ENCODE measurements at regions not wholly inside any gene's neighbourhood (a gene's known extent, or its start where the extent isn't known, plus 50 kb on each side); places are given as distances from the start of the nearest gene placed in this dataset.

- no peak for TF ChIP-seq POLR2AphosphoS5 (IDR thresholded peaks at IDR 0.05; ENCODE audit: low read depth, low read length)
- no peak for TF ChIP-seq CTCF (IDR thresholded peaks at IDR 0.05)
- TF ChIP-seq SIN3A (IDR thresholded peaks at IDR 0.05; ENCODE audit: borderline replicate concordance, insufficient read depth, low read depth, low read length), result no peak
Measured at GRCh38 chr15:45993072-45993471, 358.2 kb downstream of the SQOR start.
